SK-N-SH (cell line): ENCODE measurements at regions not wholly inside any gene's neighbourhood (a gene's known extent, or its start where the extent isn't known, plus 50 kb on each side); places are given as distances from the start of the nearest gene placed in this dataset.
A peak's percentile ranks its signal among the peaks of the same experiment; 100 is the strongest.

Experiments
- CTCF ChIA-PET: fragments of 300-600, 350-600 bp; formaldehyde crosslinking; extraction: SDS; loops from one replicate; lab custom pipeline; 2021; lab: Yijun Ruan, JAX
- POLR2A ChIA-PET: fragments of 350-600 bp; sonication (Branson Sonifier 250); formaldehyde crosslinking; extraction: SDS; loops from one replicate; lab custom pipeline; 2020; ENCODE audit warnings: antibody characterized with exemption, inconsistent platforms; lab: Yijun Ruan, JAX
- DNase-seq: peaks from one replicate; pipeline ENCODE4 v3.0.0; 2012
- H2AFZ ChIP-seq: fragments of 200-600 bp; sonication (generic); 2 replicates; pipeline ENCODE4 v1.8.1; 2016; ENCODE audit warnings: antibody characterized with exemption, mild to moderate bottlenecking, low read depth
- H3F3A ChIP-seq: fragments of 200-600 bp; sonication (generic); replicated peaks from 2 replicates; pipeline ENCODE3; 2016; ENCODE audit warnings: antibody characterized with exemption, mild to moderate bottlenecking; ENCODE audit not compliant: insufficient read depth
- H3K27ac ChIP-seq, 2 experiments: fragments of 200-500 bp in 1 of 2; fragments of 200-600 bp in 1 of 2; sonication (Bioruptor generic) in 1 of 2; sonication (generic), shearing (Covaris generic) in 1 of 2; 2 replicates each; pipeline versions ENCODE4 v1.5.1 to v1.6.1; 2014 to 2016; ENCODE audit warnings: low read depth in 2 of 2, inconsistent platforms in 1 of 2, low read length in 1 of 2, mild to moderate bottlenecking in 1 of 2, mixed read lengths in 1 of 2
- H3K27me3 ChIP-seq: fragments of 200-600 bp; sonication (generic), shearing (Covaris generic); 2 replicates; pipeline ENCODE4 v1.6.1; 2016; ENCODE audit warnings: mixed run types; ENCODE audit not compliant: insufficient read depth
- H3K36me3 ChIP-seq, 2 experiments: fragments of 200-500 bp in 1 of 2; fragments of 200-600 bp in 1 of 2; sonication (Bioruptor generic) in 1 of 2; sonication (generic) in 1 of 2; replicated peaks in 1 of 2; 2 replicates each; pipeline versions ENCODE3 to v1.5.1; 2014 to 2016; ENCODE audit warnings: low read length in 1 of 2, mild to moderate bottlenecking in 1 of 2; ENCODE audit not compliant: insufficient read depth in 2 of 2, control insufficient read depth in 1 of 2
- H3K4me1 ChIP-seq, 2 experiments: fragments of 200-500 bp in 1 of 2; fragments of 200-600 bp in 1 of 2; sonication (Bioruptor generic) in 1 of 2; sonication (generic), shearing (Covaris generic) in 1 of 2; 2 replicates each; pipeline versions ENCODE4 v1.5.1 to v1.6.1; 2014 to 2016; ENCODE audit warnings: low read depth in 1 of 2, low read length in 1 of 2, mixed run types in 1 of 2; ENCODE audit not compliant: insufficient read depth in 2 of 2, control insufficient read depth in 1 of 2
- H3K4me2 ChIP-seq: fragments of 200-600 bp; sonication (generic), shearing (Covaris generic); 2 replicates; pipeline ENCODE4 v1.6.1; 2017; ENCODE audit warnings: mixed run types
- H3K4me3 ChIP-seq, 2 experiments: fragments of 200-500 bp in 1 of 2; fragments of 200-600 bp in 1 of 2; sonication (Bioruptor generic) in 1 of 2; sonication (generic), shearing (Covaris generic) in 1 of 2; 2 replicates each; pipeline versions ENCODE4 v1.5.1 to v1.8.1; 2014 to 2016; ENCODE audit warnings: low read depth in 2 of 2, inconsistent platforms in 1 of 2, low read length in 1 of 2, mild to moderate bottlenecking in 1 of 2, mixed read lengths in 1 of 2, moderate library complexity in 1 of 2
- H3K79me2 ChIP-seq: fragments of 200-600 bp; sonication (generic); 2 replicates; pipeline ENCODE4 v1.8.1; 2017; ENCODE audit warnings: mild to moderate bottlenecking; ENCODE audit not compliant: insufficient read depth
- H3K9ac ChIP-seq: fragments of 200-600 bp; sonication (generic); 2 replicates; pipeline ENCODE4 v1.6.1; 2017; ENCODE audit warnings: mixed run types
- H3K9me2 ChIP-seq: fragments of 200-600 bp; sonication (generic); 2 replicates; pipeline ENCODE4 v1.6.1; 2017; ENCODE audit warnings: mixed run types
- H3K9me3 ChIP-seq: fragments of 200-600 bp; sonication (generic); 2 replicates; pipeline ENCODE4 v1.6.1; 2017; ENCODE audit warnings: mixed run types, mild to moderate bottlenecking, moderate library complexity
- H4K20me1 ChIP-seq: fragments of 200-600 bp; sonication (generic); 2 replicates; pipeline ENCODE4 v1.6.1; 2017; ENCODE audit warnings: mild to moderate bottlenecking, mixed run types; ENCODE audit not compliant: insufficient read depth
- CTCF ChIP-seq: fragments of 200-600 bp; sonication (generic); IDR thresholded peaks from 2 replicates; pipeline ENCODE4 v1.6.1; 2017; ENCODE audit warnings: antibody characterized with exemption, mild to moderate bottlenecking, moderate library complexity
- ELF1 ChIP-seq: IDR thresholded peaks from 2 replicates; pipeline ENCODE4 v1.4.0; 2012
- EP300 ChIP-seq, 2 experiments: IDR thresholded peaks; 2 replicates each; pipeline versions ENCODE4 v1.4.0 to v1.6.1; 2012; ENCODE audit warnings: borderline replicate concordance in 1 of 2, low read depth in 1 of 2, low read length in 1 of 2
- EZH2phosphoT487 ChIP-seq: fragments of 200-600 bp; sonication (generic); IDR thresholded peaks from 2 replicates; pipeline ENCODE4 v1.6.1; 2017; ENCODE audit warnings: low read depth, mixed run types, mild to moderate bottlenecking, antibody characterized with exemption, moderate library complexity, borderline replicate concordance
- FOSL2 ChIP-seq: IDR thresholded peaks from 2 replicates; pipeline ENCODE4 v1.4.0; 2012; ENCODE audit warnings: low read depth, mild to moderate bottlenecking, moderate library complexity, borderline replicate concordance
- FOXJ3 ChIP-seq: sonication (generic); formaldehyde crosslinking; IDR thresholded peaks from 2 replicates; pipeline ENCODE4 v1.5.1; 2020; ENCODE audit warnings: mild to moderate bottlenecking, missing genetic modification reagents
- FOXM1 ChIP-seq: IDR thresholded peaks from 2 replicates; pipeline ENCODE4 v1.4.0; 2012; ENCODE audit warnings: low read depth, mild to moderate bottlenecking
- GABPA ChIP-seq: IDR thresholded peaks from 2 replicates; pipeline ENCODE4 v1.4.0; 2012; ENCODE audit warnings: low read depth, mild to moderate bottlenecking
- JUND ChIP-seq: IDR thresholded peaks from 2 replicates; pipeline ENCODE4 v1.4.0; 2012
- MAX ChIP-seq: IDR thresholded peaks from 2 replicates; pipeline ENCODE4 v1.4.0; 2012; ENCODE audit warnings: low read depth
- MEF2A ChIP-seq: IDR thresholded peaks from 2 replicates; pipeline ENCODE4 v1.4.0; 2012; ENCODE audit warnings: low read depth, borderline replicate concordance
- MXI1 ChIP-seq: IDR thresholded peaks from 2 replicates; pipeline ENCODE4 v1.6.1; 2012; ENCODE audit warnings: mild to moderate bottlenecking, low read depth, low read length, improper control_type of control experiment
- NFIC ChIP-seq: IDR thresholded peaks from 2 replicates; pipeline ENCODE4 v1.4.0; 2012; ENCODE audit warnings: borderline replicate concordance
- NRF1 ChIP-seq: IDR thresholded peaks from 2 replicates; pipeline ENCODE4 v1.6.1; 2012; ENCODE audit warnings: low read depth, mild to moderate bottlenecking, low read length
- RAD21 ChIP-seq: IDR thresholded peaks from 2 replicates; pipeline ENCODE4 v1.6.1; 2012; ENCODE audit warnings: mild to moderate bottlenecking, low read length
- RCOR1 ChIP-seq: fragments of 150-350 bp; IDR thresholded peaks from 2 replicates; pipeline ENCODE4 v1.6.1; 2017; ENCODE audit warnings: antibody characterized with exemption, low read length
- RXRA ChIP-seq: IDR thresholded peaks from 2 replicates; pipeline ENCODE4 v1.4.0; 2012; ENCODE audit warnings: low read depth, mild to moderate bottlenecking, borderline replicate concordance
- SIN3A ChIP-seq: IDR thresholded peaks from 2 replicates; pipeline ENCODE4 v1.6.1; 2012; ENCODE audit warnings: low read depth, mild to moderate bottlenecking, low read length, moderate library complexity, borderline replicate concordance
- TCF12 ChIP-seq: IDR thresholded peaks from 2 replicates; pipeline ENCODE4 v1.4.0; 2012
- TEAD4 ChIP-seq: IDR thresholded peaks from 2 replicates; pipeline ENCODE4 v1.4.0; 2012; ENCODE audit warnings: mild to moderate bottlenecking, borderline replicate concordance; ENCODE audit not compliant: insufficient read depth
- USF1 ChIP-seq: IDR thresholded peaks from 2 replicates; pipeline ENCODE4 v1.4.0; 2012; ENCODE audit warnings: low read depth, borderline replicate concordance
- USF2 ChIP-seq: fragments of 150-350 bp; IDR thresholded peaks from 2 replicates; pipeline ENCODE4 v1.6.1; 2017; ENCODE audit warnings: antibody characterized with exemption, low read length, low read depth, borderline replicate concordance
- YY1 ChIP-seq: IDR thresholded peaks from 2 replicates; pipeline ENCODE4 v1.4.0; 2012; ENCODE audit warnings: low read depth, mild to moderate bottlenecking
- ZBTB33 ChIP-seq: IDR thresholded peaks from 2 replicates; pipeline ENCODE4 v1.4.0; 2012; ENCODE audit warnings: low read depth, borderline replicate concordance
- WGBS: methylation state at CpG from one replicate; pipeline ENCODE4 v1.1.6; 2017; ENCODE audit warnings: low lambda C conversion rate; 5-methylcytosine and 5-hydroxymethylcytosine counted together

- TF ChIP-seq ZBTB33 (no peak), EZH2phosphoT487 (no peak), TCF12 (peak; percentile 88), JUND (peak; percentile 60), USF2 (no peak), RAD21 (no peak), FOXJ3 (CRISPR knock-in tag) (no peak), MAX (peak; percentile 91)
- TF ChIP-seq, all 33 proteins: peak for 13
Measured at GRCh38 chr1:198018529-198018928, 101.4 kb downstream of the LHX9 start (continued).

GRCh38 chr1:198019126-198019525, 102.0 kb downstream of the LHX9 start:
- TF ChIP-seq FOSL2 (no peak), RXRA (no peak), ELF1 (no peak), CTCF (no peak), EZH2phosphoT487 (no peak), EP300 (IDR thresholded peaks at IDR 0.05; ENCODE audit: borderline replicate concordance in 1 of 2, low read depth in 1 of 2, low read length in 1 of 2) (no peak), RCOR1 (no peak), YY1 (no peak), TEAD4 (no peak), NFIC (no peak), GABPA (no peak), RAD21 (no peak), USF1 (no peak), MXI1 (no peak), SIN3A (no peak), TCF12 (no peak), MEF2A (no peak), FOXM1 (no peak), NRF1 (no peak)
- TF ChIP-seq, all 33 proteins: peak for 0
- H4K20me1 ChIP-seq = no peaks in the 10 kb centered on the region
- H3K4me2 ChIP-seq = no peak overlapping the region
- no peak for DNase-seq
- H3K79me2 ChIP-seq = no peaks in the 10 kb centered on the region
- H3K9me2 ChIP-seq = no peaks in the 10 kb centered on the region
- peaks cover 37% of the 10 kb centered on the region for H3F3A ChIP-seq
- peaks cover 0 to 15% of the 10 kb centered on the region in 2 experiments; a peak in 2 of 4 replicates for H3K4me1 ChIP-seq
- no peak overlapping the region for H3K9ac ChIP-seq
- no peak overlapping the region for H2AFZ ChIP-seq
- no peaks in the 10 kb centered on the region for H3K36me3 ChIP-seq
- ChIA-PET POLR2A (no interaction called here), CTCF (no interaction called here)
- H3K4me3 ChIP-seq = no peak overlapping the region
- H3K9me3 ChIP-seq = no peaks in the 10 kb centered on the region
- peak overlapping the region in 1 of 2 experiments; percentile 81; a peak in 2 of 4 replicates for H3K27ac ChIP-seq
- 100% methylated on average over 1 of the region's 1 CpG for WGBS
- no peaks in the 10 kb centered on the region for H3K27me3 ChIP-seq
